ENCODE measurements at regions not wholly inside any gene's neighbourhood (a gene's known extent, or its start where the extent isn't known, plus 50 kb on each side); places are given as distances from the start of the nearest gene placed in this dataset.
A peak's percentile ranks its signal among the peaks of the same experiment; 100 is the strongest.

DNA sequence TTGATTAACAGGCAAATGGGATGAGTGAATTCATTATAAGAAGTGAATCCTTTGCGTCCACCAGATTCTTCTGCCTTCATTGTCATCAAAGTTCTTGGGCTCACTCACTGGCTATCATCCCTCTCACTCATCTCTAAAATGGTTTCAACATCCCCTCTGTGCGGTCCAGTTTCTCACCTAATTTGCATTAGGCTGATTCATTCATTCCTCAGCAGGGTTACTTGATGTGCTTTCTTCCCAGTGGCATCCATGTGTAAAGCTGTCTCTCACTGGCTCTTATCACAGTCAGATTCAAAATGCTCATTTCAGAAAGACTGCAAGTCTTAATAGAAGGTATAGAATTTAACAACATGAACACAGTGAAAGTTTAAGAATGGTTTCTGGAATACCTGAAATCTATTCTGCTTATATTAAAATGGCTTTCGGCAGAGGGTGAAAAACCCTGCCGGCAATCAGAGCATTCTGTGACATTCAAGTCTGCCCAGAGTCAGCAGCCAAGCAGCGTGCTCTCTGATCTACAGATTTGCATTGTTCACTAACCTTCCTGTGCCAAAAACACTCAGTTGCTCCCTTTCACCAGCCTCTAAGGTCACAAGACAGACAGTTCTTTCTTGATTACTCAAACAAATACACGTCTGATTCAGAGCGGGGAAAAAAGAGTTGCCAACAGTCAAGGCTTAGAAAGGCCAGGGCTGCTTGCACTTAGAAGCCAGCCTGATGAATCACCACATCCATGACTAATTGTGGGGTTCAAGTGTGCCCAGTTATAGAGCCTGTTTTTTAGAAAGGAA is 106.7 kb downstream of the TES start:
- peak overlapping the region; percentile 67 to 69 for H3K27ac ChIP-seq
- H3K27me3 ChIP-seq, result no peaks in the 10 kb centered on the region
- no peaks in the 10 kb centered on the region for H3K36me3 ChIP-seq
- no peak for TF ChIP-seq POLR2A (IDR thresholded peaks at IDR 0.05)
- TF ChIP-seq, protein P1, sequence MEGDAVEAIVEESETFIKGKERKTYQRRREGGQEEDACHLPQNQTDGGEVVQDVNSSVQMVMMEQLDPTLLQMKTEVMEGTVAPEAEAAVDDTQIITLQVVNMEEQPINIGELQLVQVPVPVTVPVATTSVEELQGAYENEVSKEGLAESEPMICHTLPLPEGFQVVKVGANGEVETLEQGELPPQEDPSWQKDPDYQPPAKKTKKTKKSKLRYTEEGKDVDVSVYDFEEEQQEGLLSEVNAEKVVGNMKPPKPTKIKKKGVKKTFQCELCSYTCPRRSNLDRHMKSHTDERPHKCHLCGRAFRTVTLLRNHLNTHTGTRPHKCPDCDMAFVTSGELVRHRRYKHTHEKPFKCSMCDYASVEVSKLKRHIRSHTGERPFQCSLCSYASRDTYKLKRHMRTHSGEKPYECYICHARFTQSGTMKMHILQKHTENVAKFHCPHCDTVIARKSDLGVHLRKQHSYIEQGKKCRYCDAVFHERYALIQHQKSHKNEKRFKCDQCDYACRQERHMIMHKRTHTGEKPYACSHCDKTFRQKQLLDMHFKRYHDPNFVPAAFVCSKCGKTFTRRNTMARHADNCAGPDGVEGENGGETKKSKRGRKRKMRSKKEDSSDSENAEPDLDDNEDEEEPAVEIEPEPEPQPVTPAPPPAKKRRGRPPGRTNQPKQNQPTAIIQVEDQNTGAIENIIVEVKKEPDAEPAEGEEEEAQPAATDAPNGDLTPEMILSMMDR (IDR thresholded peaks at IDR 0.05), result no peak
- H3K9me3 ChIP-seq, result no peaks in the 10 kb centered on the region
- intact Hi-C loops (cut with DNase I; ENCODE audit: low total_unique reads), result no loop called here
- H3K4me1 ChIP-seq, result peaks cover 0 to 11% of the 10 kb centered on the region in 2 donors
- peak; percentile 43 to 74 for DNase-seq
- no peak overlapping the region for H3K4me3 ChIP-seq

DNA sequence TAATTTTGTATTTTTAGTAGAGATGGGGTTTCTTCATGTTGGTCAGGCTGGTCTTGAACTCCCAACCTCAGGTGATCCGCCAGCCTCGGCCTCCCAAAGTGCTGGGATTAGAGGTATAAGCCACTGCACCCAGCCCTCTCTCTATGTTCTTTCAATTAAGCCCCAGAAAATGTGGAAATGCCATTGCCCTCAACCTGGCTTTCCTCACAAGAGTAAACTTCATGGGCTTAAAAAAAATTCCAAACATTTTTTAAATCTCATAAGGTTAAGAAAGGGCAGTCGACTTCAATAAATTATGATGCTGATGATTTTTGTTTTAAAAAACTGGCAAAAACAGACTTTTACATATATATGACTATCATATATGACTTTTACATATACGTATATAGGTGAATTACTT is 107.6 kb downstream of the TES start:
- DNase-seq, result no peak
- no peaks in the 10 kb centered on the region for H3K36me3 ChIP-seq
- peak overlapping the region; percentile 67 to 69 for H3K27ac ChIP-seq
- no peak overlapping the region for H3K4me3 ChIP-seq
- no peaks in the 10 kb centered on the region for H3K9me3 ChIP-seq
- no peaks in the 10 kb centered on the region for H3K27me3 ChIP-seq
- intact Hi-C loops (cut with DNase I; ENCODE audit: low total_unique reads), result no loop called here
- H3K4me1 ChIP-seq, result peaks cover 0 to 11% of the 10 kb centered on the region in 2 donors
- TF ChIP-seq, protein P1 (IDR thresholded peaks at IDR 0.05), result no peak
- TF ChIP-seq POLR2A (IDR thresholded peaks at IDR 0.05), result no peak

GRCh38 chr7:116322541-116322940 is 112.2 kb downstream of the TES start:
- H3K4me3 ChIP-seq, result no peak overlapping the region
- intact Hi-C loops (cut with DNase I; ENCODE audit: low total_unique reads), result no loop called here
- H3K27me3 ChIP-seq, result no peaks in the 10 kb centered on the region
- no peak overlapping the region for H3K27ac ChIP-seq
- no peaks in the 10 kb centered on the region for H3K9me3 ChIP-seq
- DNase-seq, result no peak
- H3K36me3 ChIP-seq, result no peaks in the 10 kb centered on the region
- TF ChIP-seq POLR2A (IDR thresholded peaks at IDR 0.05), result no peak
- TF ChIP-seq, protein P1 (IDR thresholded peaks at IDR 0.05), result no peak
- H3K4me1 ChIP-seq, result no peaks in the 10 kb centered on the region

DNA sequence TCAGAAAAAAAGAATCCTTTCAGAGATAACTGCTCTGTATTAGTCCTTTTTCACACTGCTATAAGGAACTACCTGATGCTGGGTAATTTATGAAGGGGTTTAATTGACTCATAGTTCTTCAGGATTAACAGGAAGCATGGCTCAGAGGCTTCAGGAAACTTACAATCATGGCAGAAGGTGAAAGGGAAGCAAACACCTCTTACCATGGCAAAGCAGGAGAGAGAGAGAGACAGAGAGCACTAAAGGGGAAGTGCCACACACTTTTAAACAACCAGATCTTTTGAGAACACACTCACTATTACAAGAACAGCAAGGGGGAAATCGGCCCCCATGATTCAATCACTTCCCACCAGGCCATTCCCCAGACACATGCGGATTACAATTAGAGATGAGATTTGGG is 114.2 kb downstream of the TES start:
- no peaks in the 10 kb centered on the region for H3K4me1 ChIP-seq
- TF ChIP-seq, protein P1 (IDR thresholded peaks at IDR 0.05), result no peak
- TF ChIP-seq POLR2A (IDR thresholded peaks at IDR 0.05), result no peak
- no peaks in the 10 kb centered on the region for H3K36me3 ChIP-seq
- no peak for DNase-seq
- no peak overlapping the region for H3K4me3 ChIP-seq
- no peak overlapping the region for H3K27ac ChIP-seq
- H3K27me3 ChIP-seq, result no peaks in the 10 kb centered on the region
- intact Hi-C loops (cut with DNase I; ENCODE audit: low total_unique reads), result no loop called here
- H3K9me3 ChIP-seq, result no peaks in the 10 kb centered on the region

GRCh38 chr7:116325517-116325916 is 115.2 kb downstream of the TES start:
- peak overlapping the region; percentile 14 to 22 for H3K27ac ChIP-seq
- H3K4me1 ChIP-seq, result peaks cover 4 to 6% of the 10 kb centered on the region in 2 donors
- no peak for DNase-seq
- no peak for TF ChIP-seq POLR2A (IDR thresholded peaks at IDR 0.05)
- TF ChIP-seq, protein P1 (IDR thresholded peaks at IDR 0.05), result no peak
- H3K9me3 ChIP-seq, result no peaks in the 10 kb centered on the region
- no peaks in the 10 kb centered on the region for H3K27me3 ChIP-seq
- intact Hi-C loops (cut with DNase I; ENCODE audit: low total_unique reads), result no loop called here
- no peak overlapping the region for H3K4me3 ChIP-seq
- no peaks in the 10 kb centered on the region for H3K36me3 ChIP-seq

All from uterus (tissue), 3 donors.